RWPE1 (cell line): ENCODE measurements at regions not wholly inside any gene's neighbourhood (a gene's known extent, or its start where the extent isn't known, plus 50 kb on each side); places are given as distances from the start of the nearest gene placed in this dataset.

Source experiments
- CTCF ChIA-PET: fragments of 350-600 bp; sonication (Branson Sonifier 250); formaldehyde crosslinking; extraction: SDS; loops from one replicate; lab custom pipeline; 2021; lab: Yijun Ruan, JAX
- POLR2A ChIA-PET: fragments of 400-600 bp; formaldehyde crosslinking; extraction: SDS; loops from one replicate; lab custom pipeline; 2020; ENCODE audit warnings: antibody characterized with exemption; ENCODE audit not compliant: low non-redundant PET; lab: Yijun Ruan, JAX
- DNase-seq: peaks from one replicate; pipeline ENCODE4 v3.0.0; 2012; ENCODE audit warnings: low spot score
- H3K27ac ChIP-seq: fragments of 450-650 bp; 2 replicates; pipeline ENCODE4 v1.5.1; 2017
- CTCF ChIP-seq: fragments of 450-650 bp; conservative IDR thresholded peaks from 2 replicates; pipeline ENCODE4 v1.5.1; 2017; ENCODE audit warnings: low read depth, mild to moderate bottlenecking

GRCh38 chr2:80856227-80856626 lies 551.7 kb upstream of the LRRTM1 start:
- no peak for TF ChIP-seq CTCF
- CTCF ChIA-PET, result interaction anchor here (0.6 kb wide), 1 partner anchor 38 kb away, joined by 5 read pairs; no protein-coding TSS in a partner anchor
- no peak for DNase-seq
- POLR2A ChIA-PET, result no interaction called here
- no peak overlapping the region for H3K27ac ChIP-seq

GRCh38 chr2:80854831-80855230 lies 550.3 kb upstream of the LRRTM1 start:
- DNase-seq, result no peak
- no peak overlapping the region for H3K27ac ChIP-seq
- ChIA-PET CTCF (no interaction called here), POLR2A (no interaction called here)
- no peak for TF ChIP-seq CTCF

- TF ChIP-seq CTCF, result no peak
- ChIA-PET POLR2A (no interaction called here), CTCF (no interaction called here)
- DNase-seq, result no peak
- H3K27ac ChIP-seq, result no peak overlapping the region
These were observed 548.2 kb upstream of the LRRTM1 start for GRCh38 chr2:80852808-80853139.

GRCh38 chr2:80852079-80852807 lies 547.7 kb upstream of the LRRTM1 start:
- ChIA-PET POLR2A (no interaction called here), CTCF (no interaction called here)
- TF ChIP-seq CTCF, result no peak
- no peak for DNase-seq
- H3K27ac ChIP-seq, result no peak overlapping the region

GRCh38 chr2:80830891-80831290 lies 526.3 kb upstream of the LRRTM1 start:
- POLR2A ChIA-PET, result no interaction called here
- no peak overlapping the region for H3K27ac ChIP-seq
- no peak for DNase-seq
- TF ChIP-seq CTCF, result no peak
- CTCF ChIA-PET, result no interaction called here

- no peak for DNase-seq
- ChIA-PET POLR2A (no interaction called here), CTCF (no interaction called here)
- no peak overlapping the region for H3K27ac ChIP-seq
- no peak for TF ChIP-seq CTCF
These were observed 518.4 kb upstream of the LRRTM1 start for GRCh38 chr2:80822999-80823398.

GRCh38 chr2:80815259-80815658 lies 510.7 kb upstream of the LRRTM1 start:
- H3K27ac ChIP-seq, result no peak overlapping the region
- ChIA-PET CTCF (no interaction called here), POLR2A (no interaction called here)
- TF ChIP-seq CTCF, result no peak
- no peak for DNase-seq
